GM23338 (cell line): ENCODE measurements at regions not wholly inside any gene's neighbourhood (a gene's known extent, or its start where the extent isn't known, plus 50 kb on each side); places are given as distances from the start of the nearest gene placed in this dataset.

Experiments used
- ATAC-seq: fragments of 200-7000 bp; cut with Tn5 transposase; 3 replicates; pipeline ENCODE4 v1.9.1; 2020
- DNase-seq: peaks from one replicate; pipeline ENCODE4 v3.0.0-alpha.2; 2015; ENCODE audit warnings: low spot score
- H2AFZ ChIP-seq: fragments of 200-600 bp; sonication (generic); 2 replicates; pipeline ENCODE4 v1.8.0; 2016; ENCODE audit warnings: antibody characterized with exemption, mild to moderate bottlenecking, moderate library complexity
- H3F3A ChIP-seq: fragments of 200-600 bp; sonication (generic); replicated peaks from 2 replicates; pipeline ENCODE4 v1.8.0; 2017; ENCODE audit warnings: antibody characterized with exemption, mixed run types, low read depth
- H3K27ac ChIP-seq: fragments of 200-600 bp; sonication (generic); 2 replicates; pipeline ENCODE4 v1.6.1; 2016; ENCODE audit warnings: low read depth
- H3K27me3 ChIP-seq: fragments of 200-600 bp; sonication (generic); 2 replicates; pipeline ENCODE4 v1.8.0; 2016; ENCODE audit warnings: mild to moderate bottlenecking, mixed run types, moderate library complexity; ENCODE audit not compliant: insufficient read depth
- H3K36me3 ChIP-seq: fragments of 200-600 bp; sonication (generic); 2 replicates; pipeline ENCODE4 v1.8.0; 2016; ENCODE audit warnings: mild to moderate bottlenecking; ENCODE audit not compliant: insufficient read depth
- H3K4me1 ChIP-seq: fragments of 200-600 bp; sonication (generic); 2 replicates; pipeline ENCODE4 v1.8.0; 2016; ENCODE audit warnings: mild to moderate bottlenecking, moderate library complexity; ENCODE audit not compliant: insufficient read depth
- H3K4me2 ChIP-seq: fragments of 200-600 bp; sonication (generic); 2 replicates; pipeline ENCODE4 v1.7.1; 2017; ENCODE audit warnings: mixed run types
- H3K4me3 ChIP-seq: fragments of 200-600 bp; sonication (generic); 2 replicates; pipeline ENCODE4 v1.6.1; 2016; ENCODE audit warnings: mixed run types
- H3K79me2 ChIP-seq: fragments of 200-600 bp; sonication (generic); replicated peaks from 2 replicates; pipeline ENCODE4 v1.8.0; 2017; ENCODE audit warnings: mild to moderate bottlenecking; ENCODE audit not compliant: insufficient read depth
- H3K9me2 ChIP-seq: fragments of 200-600 bp; sonication (generic); 2 replicates; pipeline ENCODE4 v1.8.0; 2017; ENCODE audit not compliant: insufficient read depth
- H4K20me1 ChIP-seq: fragments of 200-600 bp; sonication (generic); replicated peaks from 2 replicates; pipeline ENCODE4 v1.8.0; 2017; ENCODE audit warnings: mild to moderate bottlenecking; ENCODE audit not compliant: insufficient read depth
- H3K27ac Mint-ChIP-seq: 2 replicates; pipeline ENCODE4 v1.8.0; 2020; ENCODE audit warnings: inconsistent platforms, mild to moderate bottlenecking, moderate library complexity, mixed read lengths
- H3K27me3 Mint-ChIP-seq: 3 replicates; pipeline ENCODE4 v1.8.0; 2022; ENCODE audit warnings: low read depth, mild to moderate bottlenecking, moderate library complexity, mixed read lengths, inconsistent platforms; ENCODE audit not compliant: insufficient read depth, poor library complexity
- H3K36me3 Mint-ChIP-seq: 3 replicates; pipeline ENCODE4 v1.8.0; 2021; ENCODE audit warnings: low read depth, mild to moderate bottlenecking, inconsistent platforms, moderate library complexity, mixed read lengths
- H3K4me1 Mint-ChIP-seq: 3 replicates; pipeline ENCODE4 v1.8.0; 2020; ENCODE audit warnings: mild to moderate bottlenecking, inconsistent platforms, mixed read lengths
- H3K4me3 Mint-ChIP-seq: 3 replicates; pipeline ENCODE4 v1.8.0; 2021; ENCODE audit warnings: moderate library complexity, mild to moderate bottlenecking, inconsistent platforms, mixed read lengths
- H3K9me3 Mint-ChIP-seq: 3 replicates; pipeline ENCODE4 v1.8.0; 2020; ENCODE audit warnings: moderate library complexity, mild to moderate bottlenecking, inconsistent platforms, mixed read lengths
- CREB1 ChIP-seq: fragments of 250-450 bp; sonication (Bioruptor Pico); IDR thresholded peaks from 2 replicates; pipeline ENCODE4 v1.5.0; 2020; ENCODE audit warnings: low read depth, mild to moderate bottlenecking, moderate library complexity
- ETS1 ChIP-seq: IDR thresholded peaks from 2 replicates; pipeline ENCODE4 v1.6.1; 2016; ENCODE audit warnings: antibody characterized with exemption
- EZH2 ChIP-seq: fragments of 200-600 bp; sonication (generic); IDR thresholded peaks from one replicate; pipeline ENCODE4 v1.8.0; 2017; ENCODE audit warnings: antibody characterized with exemption, mild to moderate bottlenecking, low read depth; ENCODE audit not compliant: unreplicated experiment
- EZH2phosphoT487 ChIP-seq: fragments of 200-600 bp; sonication (generic); IDR thresholded peaks from one replicate; pipeline ENCODE4 v1.8.1; 2018; ENCODE audit warnings: antibody characterized with exemption; ENCODE audit not compliant: unreplicated experiment
- JUNB ChIP-seq: IDR thresholded peaks from one replicate; pipeline ENCODE4 v1.6.1; 2016; ENCODE audit warnings: antibody characterized with exemption; ENCODE audit not compliant: unreplicated experiment
- NANOG ChIP-seq: IDR thresholded peaks from 2 replicates; pipeline ENCODE4 v1.6.1; 2016; ENCODE audit warnings: antibody characterized with exemption, borderline replicate concordance
- POLR2AphosphoS5 ChIP-seq: IDR thresholded peaks from 2 replicates; pipeline ENCODE4 v1.6.1; 2016; ENCODE audit warnings: antibody characterized with exemption, low read depth
- STAT1 ChIP-seq: IDR thresholded peaks from one replicate; pipeline ENCODE4 v1.6.1; 2016; ENCODE audit warnings: antibody characterized with exemption; ENCODE audit not compliant: unreplicated experiment
- ZNF114 ChIP-seq: fragments of 250-450 bp; sonication (Bioruptor Pico); IDR thresholded peaks from 2 replicates; pipeline ENCODE4 v1.5.0; 2020; ENCODE audit warnings: mild to moderate bottlenecking, moderate library complexity
- ZNF331 ChIP-seq: fragments of 250-450 bp; sonication (Bioruptor Pico); IDR thresholded peaks from 2 replicates; pipeline ENCODE4 v1.5.0; 2020; ENCODE audit warnings: low read depth, mild to moderate bottlenecking, moderate library complexity
- ZNF462 ChIP-seq: fragments of 250-450 bp; sonication (Bioruptor Pico); IDR thresholded peaks from 2 replicates; pipeline ENCODE4 v1.5.0; 2020; ENCODE audit warnings: mild to moderate bottlenecking, moderate library complexity
- TF ChIP-seq, protein P1 (sequence below): IDR thresholded peaks from one replicate; pipeline ENCODE4 v1.6.1; 2018; ENCODE audit warnings: antibody characterized with exemption; ENCODE audit not compliant: unreplicated experiment
- TF ChIP-seq, protein P2 (sequence below), 2 experiments: fragments of 200-600 bp in 1 of 2; sonication (generic) in 1 of 2; conservative IDR thresholded peaks; 2 replicates each; pipeline versions ENCODE4 v1.5.1 to v1.6.1; 2016 to 2017; ENCODE audit warnings: antibody characterized with exemption in 2 of 2, low read depth in 2 of 2, mild to moderate bottlenecking in 2 of 2, moderate library complexity in 1 of 2

DNA sequence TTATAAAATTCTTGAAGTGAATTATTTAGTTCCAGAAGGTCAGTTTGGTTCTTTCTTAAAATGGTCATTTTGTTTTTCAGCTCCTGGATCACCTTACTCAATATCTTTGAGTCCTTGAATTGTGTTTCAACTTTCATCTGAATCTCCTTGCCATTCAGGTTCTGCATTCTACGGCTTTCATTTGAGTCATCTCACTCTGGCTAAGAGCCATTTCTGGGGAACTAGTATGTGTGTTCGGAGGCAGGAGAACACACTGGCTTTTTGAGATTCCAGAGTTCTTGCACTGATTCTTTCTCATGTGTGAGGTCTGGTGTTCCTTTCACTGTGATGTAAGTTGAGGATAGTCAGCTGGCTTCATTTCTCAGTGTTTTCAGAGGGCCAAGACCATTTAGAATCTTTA, 708.4 kb upstream of the FRG1 start:
- no peak overlapping the region for H3K4me3 ChIP-seq
- H3K79me2 ChIP-seq: no peaks in the 10 kb centered on the region
- ATAC-seq (no peak), DNase-seq (no peak)
- Mint-ChIP-seq H3K27ac (no peak overlapping the region), H3K4me3 (no peak overlapping the region), H3K36me3 (no peaks in the 10 kb centered on the region), H3K27me3 (no peaks in the 10 kb centered on the region), H3K9me3 (peaks cover 8% of the 10 kb centered on the region; the same call in 2 of the 3 replicates), H3K4me1 (no peaks in the 10 kb centered on the region)
- H3K27me3 ChIP-seq: no peaks in the 10 kb centered on the region
- H3K9me2 ChIP-seq: no peaks in the 10 kb centered on the region
- TF ChIP-seq STAT1: no peak
- no peak for TF ChIP-seq JUNB
- no peak for TF ChIP-seq POLR2AphosphoS5
- TF ChIP-seq ETS1: no peak
- TF ChIP-seq EZH2phosphoT487: no peak
- TF ChIP-seq ZNF462 (CRISPR knock-in tag): no peak
- TF ChIP-seq CREB1 (CRISPR knock-in tag): no peak
- no peak for TF ChIP-seq NANOG
- TF ChIP-seq, protein P1, sequence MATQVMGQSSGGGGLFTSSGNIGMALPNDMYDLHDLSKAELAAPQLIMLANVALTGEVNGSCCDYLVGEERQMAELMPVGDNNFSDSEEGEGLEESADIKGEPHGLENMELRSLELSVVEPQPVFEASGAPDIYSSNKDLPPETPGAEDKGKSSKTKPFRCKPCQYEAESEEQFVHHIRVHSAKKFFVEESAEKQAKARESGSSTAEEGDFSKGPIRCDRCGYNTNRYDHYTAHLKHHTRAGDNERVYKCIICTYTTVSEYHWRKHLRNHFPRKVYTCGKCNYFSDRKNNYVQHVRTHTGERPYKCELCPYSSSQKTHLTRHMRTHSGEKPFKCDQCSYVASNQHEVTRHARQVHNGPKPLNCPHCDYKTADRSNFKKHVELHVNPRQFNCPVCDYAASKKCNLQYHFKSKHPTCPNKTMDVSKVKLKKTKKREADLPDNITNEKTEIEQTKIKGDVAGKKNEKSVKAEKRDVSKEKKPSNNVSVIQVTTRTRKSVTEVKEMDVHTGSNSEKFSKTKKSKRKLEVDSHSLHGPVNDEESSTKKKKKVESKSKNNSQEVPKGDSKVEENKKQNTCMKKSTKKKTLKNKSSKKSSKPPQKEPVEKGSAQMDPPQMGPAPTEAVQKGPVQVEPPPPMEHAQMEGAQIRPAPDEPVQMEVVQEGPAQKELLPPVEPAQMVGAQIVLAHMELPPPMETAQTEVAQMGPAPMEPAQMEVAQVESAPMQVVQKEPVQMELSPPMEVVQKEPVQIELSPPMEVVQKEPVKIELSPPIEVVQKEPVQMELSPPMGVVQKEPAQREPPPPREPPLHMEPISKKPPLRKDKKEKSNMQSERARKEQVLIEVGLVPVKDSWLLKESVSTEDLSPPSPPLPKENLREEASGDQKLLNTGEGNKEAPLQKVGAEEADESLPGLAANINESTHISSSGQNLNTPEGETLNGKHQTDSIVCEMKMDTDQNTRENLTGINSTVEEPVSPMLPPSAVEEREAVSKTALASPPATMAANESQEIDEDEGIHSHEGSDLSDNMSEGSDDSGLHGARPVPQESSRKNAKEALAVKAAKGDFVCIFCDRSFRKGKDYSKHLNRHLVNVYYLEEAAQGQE: no peak
- no peak for TF ChIP-seq ZNF331 (CRISPR knock-in tag)
- no peak for TF ChIP-seq ZNF114 (CRISPR knock-in tag)
- TF ChIP-seq, protein P2, sequence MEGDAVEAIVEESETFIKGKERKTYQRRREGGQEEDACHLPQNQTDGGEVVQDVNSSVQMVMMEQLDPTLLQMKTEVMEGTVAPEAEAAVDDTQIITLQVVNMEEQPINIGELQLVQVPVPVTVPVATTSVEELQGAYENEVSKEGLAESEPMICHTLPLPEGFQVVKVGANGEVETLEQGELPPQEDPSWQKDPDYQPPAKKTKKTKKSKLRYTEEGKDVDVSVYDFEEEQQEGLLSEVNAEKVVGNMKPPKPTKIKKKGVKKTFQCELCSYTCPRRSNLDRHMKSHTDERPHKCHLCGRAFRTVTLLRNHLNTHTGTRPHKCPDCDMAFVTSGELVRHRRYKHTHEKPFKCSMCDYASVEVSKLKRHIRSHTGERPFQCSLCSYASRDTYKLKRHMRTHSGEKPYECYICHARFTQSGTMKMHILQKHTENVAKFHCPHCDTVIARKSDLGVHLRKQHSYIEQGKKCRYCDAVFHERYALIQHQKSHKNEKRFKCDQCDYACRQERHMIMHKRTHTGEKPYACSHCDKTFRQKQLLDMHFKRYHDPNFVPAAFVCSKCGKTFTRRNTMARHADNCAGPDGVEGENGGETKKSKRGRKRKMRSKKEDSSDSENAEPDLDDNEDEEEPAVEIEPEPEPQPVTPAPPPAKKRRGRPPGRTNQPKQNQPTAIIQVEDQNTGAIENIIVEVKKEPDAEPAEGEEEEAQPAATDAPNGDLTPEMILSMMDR (conservative IDR thresholded peaks at IDR 0.05; ENCODE audit: low read depth in 2 of 2): no peak
- TF ChIP-seq EZH2: no peak
- no peaks in the 10 kb centered on the region for H3K36me3 ChIP-seq
- H3F3A ChIP-seq: no peaks in the 10 kb centered on the region
- no peak overlapping the region for H2AFZ ChIP-seq
- H4K20me1 ChIP-seq: no peaks in the 10 kb centered on the region
- no peak overlapping the region for H3K27ac ChIP-seq
- no peak overlapping the region for H3K4me2 ChIP-seq
- H3K4me1 ChIP-seq: no peaks in the 10 kb centered on the region
